ENCODE measurements at regions not wholly inside any gene's neighbourhood (a gene's known extent, or its start where the extent isn't known, plus 50 kb on each side); places are given as distances from the start of the nearest gene placed in this dataset.
"Not testable (repeated sequence)": the region's sequence is repeated elsewhere in the genome, so short reads cannot be mapped to it uniquely, and the experiment has no call there.

GRCh38 chr15:30195355-30196008 lies 60.6 kb downstream of the GOLGA8T start:
- intact Hi-C loops (cut with DNase I); H3K27ac ChIP-seq; H3K4me1 ChIP-seq; H3K27me3 ChIP-seq; H3K9me3 ChIP-seq; H3K36me3 ChIP-seq: not testable (repeated sequence)
- peak overlapping the region in 1 of 3 donors; percentile 34 for H3K4me3 ChIP-seq (replicated peaks in 1 of 3)
- DNase-seq, result peak in 1 of 2 donors; percentile 2
- WGBS, 2 donors, result no CpG with 5 or more reads among the region's 41 CpGs

- WGBS, 2 donors, result no CpG with 5 or more reads among the region's 32 CpGs
- not testable (repeated sequence) for H3K36me3 ChIP-seq
- H3K4me3 ChIP-seq (replicated peaks in 1 of 3), result peak overlapping the region in 1 of 3 donors; percentile 34
Measured at GRCh38 chr15:30196009-30196375, 61.1 kb downstream of the GOLGA8T start.

GRCh38 chr15:30196769-30197168 lies 61.9 kb downstream of the GOLGA8T start:
- H3K4me3 ChIP-seq (replicated peaks in 1 of 3); H3K27ac ChIP-seq; intact Hi-C loops (cut with DNase I); H3K27me3 ChIP-seq; H3K9me3 ChIP-seq; H3K36me3 ChIP-seq; H3K4me1 ChIP-seq: not testable (repeated sequence)
- DNase-seq, result peak in 1 of 2 donors; percentile 5
- 46 to 56% methylated on average over 8 to 10 of the region's 12 CpGs for WGBS, 2 donors

More at GRCh38 chr15:30196009-30196375, 61.1 kb downstream of the GOLGA8T start:
- H3K27me3 ChIP-seq; intact Hi-C loops (cut with DNase I); H3K9me3 ChIP-seq; H3K4me1 ChIP-seq: not testable (repeated sequence)
- peak; percentile 37 to 46 for DNase-seq
- peak overlapping the region in 1 of 3 donors; percentile 52 for H3K27ac ChIP-seq

GRCh38 chr15:30201517-30201916 lies 66.7 kb downstream of the GOLGA8T start:
- DNase-seq; H3K4me3 ChIP-seq (replicated peaks in 1 of 3); H3K36me3 ChIP-seq; intact Hi-C loops (cut with DNase I); H3K4me1 ChIP-seq; H3K27me3 ChIP-seq; H3K9me3 ChIP-seq; H3K27ac ChIP-seq: not testable (repeated sequence)
- WGBS, 2 donors, result 90 to 100% methylated on average over 2 of the region's 4 CpGs

GRCh38 chr15:30213733-30214132 lies 78.9 kb downstream of the GOLGA8T start:
- H3K27ac ChIP-seq; DNase-seq; H3K36me3 ChIP-seq; H3K27me3 ChIP-seq; intact Hi-C loops (cut with DNase I); H3K9me3 ChIP-seq; H3K4me1 ChIP-seq; H3K4me3 ChIP-seq (replicated peaks in 1 of 3): not testable (repeated sequence)
- no CpG with 5 or more reads among the region's 5 CpGs for WGBS, 2 donors

- intact Hi-C loops (cut with DNase I), result not testable (repeated sequence)
Measured at GRCh38 chr15:30221803-30222202, 87.0 kb downstream of the GOLGA8T start.

GRCh38 chr15:30222798-30223591 lies 88.1 kb downstream of the GOLGA8T start:
- H3K27me3 ChIP-seq; H3K9me3 ChIP-seq; H3K27ac ChIP-seq; H3K4me1 ChIP-seq; H3K4me3 ChIP-seq (replicated peaks in 1 of 3); intact Hi-C loops (cut with DNase I); DNase-seq; H3K36me3 ChIP-seq: not testable (repeated sequence)
- no CpG with 5 or more reads among the region's 91 CpGs for WGBS, 2 donors

More at GRCh38 chr15:30221803-30222202, 87.0 kb downstream of the GOLGA8T start:
- not testable (repeated sequence) for H3K9me3 ChIP-seq; DNase-seq; H3K27ac ChIP-seq; H3K36me3 ChIP-seq; H3K27me3 ChIP-seq; H3K4me1 ChIP-seq; H3K4me3 ChIP-seq (replicated peaks in 1 of 3)
- WGBS, 2 donors, result no CpG with 5 or more reads among the region's 4 CpGs

GRCh38 chr15:30225233-30225891 lies 90.5 kb downstream of the GOLGA8T start:
- H3K27me3 ChIP-seq; intact Hi-C loops (cut with DNase I); H3K27ac ChIP-seq; H3K36me3 ChIP-seq; H3K4me3 ChIP-seq (replicated peaks in 1 of 3); H3K4me1 ChIP-seq; H3K9me3 ChIP-seq; DNase-seq: not testable (repeated sequence)
- WGBS, 2 donors, result no CpG with 5 or more reads among the region's 77 CpGs

- H3K9me3 ChIP-seq; intact Hi-C loops (cut with DNase I); H3K27me3 ChIP-seq; H3K4me1 ChIP-seq; H3K36me3 ChIP-seq; DNase-seq; H3K4me3 ChIP-seq (replicated peaks in 1 of 3); H3K27ac ChIP-seq: not testable (repeated sequence)
- 87 to 89% methylated on average over 10 to 15 of the region's 23 CpGs for WGBS, 2 donors
Measured at GRCh38 chr15:30261432-30262141, 126.7 kb downstream of the GOLGA8T start.

- H3K27ac ChIP-seq; intact Hi-C loops (cut with DNase I); H3K9me3 ChIP-seq; H3K36me3 ChIP-seq; DNase-seq; H3K4me3 ChIP-seq (replicated peaks in 1 of 3); H3K4me1 ChIP-seq; H3K27me3 ChIP-seq: not testable (repeated sequence)
- WGBS, 2 donors, result no CpG with 5 or more reads among the region's 14 CpGs
Measured at GRCh38 chr15:30262142-30262460, 127.2 kb downstream of the GOLGA8T start.

- H3K27ac ChIP-seq; H3K27me3 ChIP-seq; DNase-seq; H3K4me1 ChIP-seq; H3K36me3 ChIP-seq; H3K4me3 ChIP-seq (replicated peaks in 1 of 3); intact Hi-C loops (cut with DNase I); H3K9me3 ChIP-seq: not testable (repeated sequence)
- WGBS, 2 donors, result 100% methylated on average over 1 of the region's 4 CpGs; no CpG with 5 or more reads in 1 of the 2 donors
Measured at GRCh38 chr15:30264000-30264399, 129.1 kb downstream of the GOLGA8T start.

GRCh38 chr15:30295150-30295844 lies 98.0 kb downstream of the CHRFAM7A start:
- H3K27me3 ChIP-seq; H3K27ac ChIP-seq; H3K9me3 ChIP-seq; intact Hi-C loops (cut with DNase I); H3K4me3 ChIP-seq (replicated peaks in 1 of 3); H3K4me1 ChIP-seq; H3K36me3 ChIP-seq: not testable (repeated sequence)
- 59% methylated on average over 7 of the region's 14 CpGs; no CpG with 5 or more reads in 1 of the 2 donors for WGBS, 2 donors
- DNase-seq, result peak in 1 of 2 donors; percentile 2
